ENCODE measurements at regions not wholly inside any gene's neighbourhood (a gene's known extent, or its start where the extent isn't known, plus 50 kb on each side); places are given as distances from the start of the nearest gene placed in this dataset.

GRCh38 chr21:31405604-31406003 lies 61.5 kb upstream of the TIAM1 start:
- no peak for DNase-seq
- Histone ChIP-seq H3K4me3 (ENCODE audit: low read depth, low read length) (no peak overlapping the region), H3K36me3 (no peaks in the 10 kb centered on the region), H3K27me3 (no peaks in the 10 kb centered on the region), H3K9me3 (no peaks in the 10 kb centered on the region), H3K4me1 (peaks cover 2% of the 10 kb centered on the region; the same call in 1 of the 2 replicates)
- no peak for TF ChIP-seq CTCF (IDR thresholded peaks at IDR 0.05; ENCODE audit: low read depth, low read length)

GRCh38 chr21:31403596-31404333 lies 59.7 kb upstream of the TIAM1 start:
- DNase-seq, result no peak
- no peak for TF ChIP-seq CTCF (IDR thresholded peaks at IDR 0.05; ENCODE audit: low read depth, low read length)

GRCh38 chr21:31399591-31399990 lies 55.5 kb upstream of the TIAM1 start:
- no peak for TF ChIP-seq CTCF (IDR thresholded peaks at IDR 0.05; ENCODE audit: low read depth, low read length)
- Histone ChIP-seq H3K4me3 (ENCODE audit: low read depth, low read length) (no peak overlapping the region), H3K27me3 (no peaks in the 10 kb centered on the region), H3K36me3 (no peaks in the 10 kb centered on the region), H3K9me3 (no peaks in the 10 kb centered on the region), H3K4me1 (no peaks in the 10 kb centered on the region; the same call in none of the 2 replicates)
- DNase-seq, result no peak

More at GRCh38 chr21:31403596-31404333, 59.7 kb upstream of the TIAM1 start:
- no peaks in the 10 kb centered on the region for H3K27me3 ChIP-seq
- no peaks in the 10 kb centered on the region for H3K9me3 ChIP-seq
- H3K4me1 ChIP-seq, result peaks cover 2% of the 10 kb centered on the region; the same call in 1 of the 2 replicates
- no peak overlapping the region for H3K4me3 ChIP-seq (ENCODE audit: low read depth, low read length)
- no peaks in the 10 kb centered on the region for H3K36me3 ChIP-seq

- Histone ChIP-seq H3K9me3 (no peaks in the 10 kb centered on the region), H3K27me3 (no peaks in the 10 kb centered on the region), H3K4me3 (ENCODE audit: low read depth, low read length) (no peak overlapping the region), H3K36me3 (no peaks in the 10 kb centered on the region), H3K4me1 (no peaks in the 10 kb centered on the region; the same call in none of the 2 replicates)
- no peak for TF ChIP-seq CTCF (IDR thresholded peaks at IDR 0.05; ENCODE audit: low read depth, low read length)
- DNase-seq, result no peak
These were observed 54.5 kb upstream of the TIAM1 start for GRCh38 chr21:31398574-31398973.

- Histone ChIP-seq H3K36me3 (no peaks in the 10 kb centered on the region), H3K4me3 (ENCODE audit: low read depth, low read length) (no peak overlapping the region), H3K4me1 (no peaks in the 10 kb centered on the region; the same call in none of the 2 replicates), H3K27me3 (no peaks in the 10 kb centered on the region), H3K9me3 (no peaks in the 10 kb centered on the region)
- no peak for TF ChIP-seq CTCF (IDR thresholded peaks at IDR 0.05; ENCODE audit: low read depth, low read length)
- DNase-seq, result no peak
These were observed 53.9 kb upstream of the TIAM1 start for GRCh38 chr21:31397939-31398338.

- no peak overlapping the region for H3K4me3 ChIP-seq (ENCODE audit: low read depth, low read length)
- H3K27me3 ChIP-seq, result no peaks in the 10 kb centered on the region
These were observed 53.5 kb upstream of the TIAM1 start for GRCh38 chr21:31397515-31397926.

More at GRCh38 chr21:31397515-31397926, 53.5 kb upstream of the TIAM1 start:
- no peaks in the 10 kb centered on the region for H3K9me3 ChIP-seq
- DNase-seq, result peak; percentile 40
- H3K4me1 ChIP-seq, result no peaks in the 10 kb centered on the region; the same call in none of the 2 replicates
- no peak for TF ChIP-seq CTCF (IDR thresholded peaks at IDR 0.05; ENCODE audit: low read depth, low read length)
- no peaks in the 10 kb centered on the region for H3K36me3 ChIP-seq
